IPS DF 6.9 (cell line): ENCODE measurements at regions not wholly inside any gene's neighbourhood (a gene's known extent, or its start where the extent isn't known, plus 50 kb on each side); places are given as distances from the start of the nearest gene placed in this dataset.

Experiments used
- DNase-seq: peaks from one replicate; pipeline ENCODE4 v3.0.0-alpha.2; 2013; ENCODE audit warnings: low read depth, low spot score
- H3K27ac ChIP-seq: one replicate; pipeline ENCODE4 v1.5.1; 2013; ENCODE audit warnings: low read length, control low read depth
- H3K27me3 ChIP-seq: 2 replicates; pipeline ENCODE4 v1.6.1; 2013; ENCODE audit warnings: mild to moderate bottlenecking, low read length; ENCODE audit not compliant: control insufficient read depth, insufficient read depth
- H3K36me3 ChIP-seq: 2 replicates; pipeline ENCODE4 v1.6.1; 2013; ENCODE audit warnings: low read length; ENCODE audit not compliant: control insufficient read depth, insufficient read depth
- H3K4me1 ChIP-seq: 2 replicates; pipeline ENCODE4 v1.6.1; 2013; ENCODE audit warnings: low read length; ENCODE audit not compliant: control insufficient read depth, insufficient read depth
- H3K4me3 ChIP-seq: 2 replicates; pipeline ENCODE4 v1.5.1; 2013; ENCODE audit warnings: mild to moderate bottlenecking, low read length
- H3K9me3 ChIP-seq: 2 replicates; pipeline ENCODE4 v1.6.1; 2013; ENCODE audit warnings: low read length, inconsistent platforms; ENCODE audit not compliant: control insufficient read depth, insufficient read depth
- WGBS: extraction: QIAGEN DNeasy Blood & Tissue Kit; methylation state at CpG from one replicate; pipeline ENCODE4 v1.1.7; 2013; ENCODE audit warnings: mixed read lengths, missing lambda C conversion rate; ENCODE audit not compliant: insufficient read length, insufficient coverage; 5-methylcytosine and 5-hydroxymethylcytosine counted together

DNA sequence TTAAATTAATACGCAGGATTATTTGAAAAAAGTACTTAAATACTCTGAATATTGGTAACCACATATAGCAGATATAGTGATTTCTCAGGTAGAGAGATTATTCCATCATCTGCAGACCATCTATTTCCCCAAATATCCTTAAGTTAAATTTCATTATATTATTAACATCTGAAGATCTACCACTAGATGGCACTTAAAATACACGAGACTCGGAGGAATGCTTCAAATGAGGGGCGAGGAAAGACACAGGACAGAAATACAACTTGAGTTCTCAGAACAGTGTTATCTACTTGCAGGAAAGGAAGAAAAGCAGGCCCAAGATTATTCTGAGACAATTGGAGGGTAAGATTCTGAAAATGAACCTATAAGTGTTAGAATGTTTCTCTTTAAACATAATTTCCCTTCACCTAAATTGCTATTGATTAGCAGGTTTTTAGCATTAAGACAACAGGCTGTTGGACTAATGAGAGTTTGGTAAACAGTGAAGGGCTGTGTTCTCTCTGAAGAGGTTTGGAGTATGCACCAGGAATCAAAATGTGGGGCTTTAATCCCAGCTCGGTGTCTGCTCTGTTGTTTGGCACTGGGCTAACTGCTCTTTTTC, 76.9 kb upstream of the GCFC2 start:
- no CpG with 5 or more reads among the region's 5 CpGs for WGBS
- Histone ChIP-seq H3K4me1 (no peaks in the 10 kb centered on the region; the same call in 1 of the 2 replicates), H3K27ac (no peak overlapping the region), H3K4me3 (no peak overlapping the region), H3K36me3 (no peaks in the 10 kb centered on the region), H3K9me3 (no peaks in the 10 kb centered on the region), H3K27me3 (no peaks in the 10 kb centered on the region)
- DNase-seq: peak; percentile 9

DNA sequence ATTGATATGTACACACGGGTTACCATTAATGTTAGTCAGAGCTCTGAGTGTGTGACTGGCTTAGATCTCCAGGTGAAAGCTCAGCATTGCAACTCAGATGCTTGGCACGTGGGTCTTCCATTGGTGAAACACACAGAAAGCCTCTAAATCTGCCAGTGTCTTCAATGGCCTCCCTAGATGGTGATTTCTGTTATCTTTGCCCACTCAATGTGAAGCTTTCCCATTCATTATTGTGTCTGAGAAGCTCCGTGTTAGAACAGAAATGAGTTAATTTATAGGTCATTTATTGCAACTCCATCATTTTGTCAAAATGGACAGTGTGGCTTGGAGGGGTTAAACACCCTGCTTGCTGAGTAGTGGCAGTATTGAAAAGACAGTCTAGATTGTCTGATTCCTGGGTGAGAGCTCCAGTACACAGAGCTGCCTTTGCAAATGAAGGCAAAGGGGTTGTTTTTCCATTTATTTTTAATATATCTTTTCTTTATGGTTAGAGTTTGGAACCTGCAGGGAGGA, 64.7 kb upstream of the GCFC2 start:
- no peak overlapping the region for H3K27ac ChIP-seq
- no peak for DNase-seq
- H3K36me3 ChIP-seq: no peaks in the 10 kb centered on the region
- no peaks in the 10 kb centered on the region for H3K9me3 ChIP-seq
- H3K27me3 ChIP-seq: no peaks in the 10 kb centered on the region
- peaks cover 2% of the 10 kb centered on the region; the same call in 1 of the 2 replicates for H3K4me1 ChIP-seq
- H3K4me3 ChIP-seq: no peak overlapping the region
- no CpG with 5 or more reads among the region's 3 CpGs for WGBS

DNA sequence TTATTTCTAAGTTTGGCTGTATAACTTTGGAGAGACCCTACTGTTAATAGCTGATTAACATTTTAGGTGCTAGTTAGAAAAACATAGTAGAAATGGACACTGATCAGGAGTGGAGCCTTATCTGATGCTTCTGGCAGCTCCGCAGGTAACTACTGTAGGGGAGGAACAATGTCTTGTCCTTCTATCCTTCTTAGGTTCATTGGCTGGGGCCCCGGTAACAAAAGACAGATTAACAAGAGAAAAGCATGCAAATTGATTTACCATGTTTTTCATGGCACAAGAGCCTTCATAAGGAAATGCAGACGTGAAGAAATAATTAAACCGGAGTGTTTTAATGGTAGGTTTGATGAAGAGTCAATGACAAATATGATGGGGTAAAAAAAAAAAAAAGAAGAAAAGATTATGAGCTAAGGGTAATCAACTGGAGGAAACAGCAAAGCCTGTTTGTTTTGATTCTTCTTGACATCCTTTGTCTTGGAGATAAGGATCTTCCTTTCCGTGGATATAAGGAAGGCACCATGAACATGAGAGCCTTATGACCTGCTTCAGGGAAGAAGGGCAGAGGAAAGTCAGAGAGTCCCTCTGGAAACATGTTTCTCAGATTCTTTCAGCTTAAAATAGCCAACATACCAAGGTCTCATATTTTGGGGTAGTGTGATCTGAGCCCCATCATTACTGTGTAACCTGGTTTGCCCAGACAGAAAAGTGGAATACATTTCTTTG, 62.4 kb upstream of the GCFC2 start:
- Histone ChIP-seq H3K27me3 (no peaks in the 10 kb centered on the region), H3K27ac (no peak overlapping the region), H3K9me3 (no peaks in the 10 kb centered on the region), H3K36me3 (no peaks in the 10 kb centered on the region), H3K4me3 (no peak overlapping the region), H3K4me1 (peaks cover 2% of the 10 kb centered on the region; the same call in 1 of the 2 replicates)
- DNase-seq: peak; percentile 9
- WGBS: no CpG with 5 or more reads among the region's 5 CpGs

DNA sequence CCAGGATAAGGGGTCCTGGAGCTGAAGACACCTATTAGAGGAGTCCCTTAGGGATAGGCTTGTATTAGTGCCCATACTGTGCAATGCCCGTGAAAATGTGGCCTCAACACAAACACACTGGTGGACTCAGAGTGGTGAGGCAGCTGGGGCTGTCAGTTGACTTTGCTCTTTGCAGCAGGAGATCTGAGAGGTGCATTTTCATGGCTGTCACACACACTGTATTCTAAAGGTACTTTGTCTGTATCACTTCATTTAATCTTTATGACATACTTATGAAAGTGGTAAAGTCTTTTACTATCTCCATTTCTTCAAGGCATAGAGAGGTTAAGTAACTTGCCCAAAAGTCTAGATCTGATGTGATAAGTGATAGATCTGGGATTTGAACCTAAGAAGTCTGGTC, 55.1 kb upstream of the GCFC2 start:
- no peak overlapping the region for H3K27ac ChIP-seq
- H3K36me3 ChIP-seq: no peaks in the 10 kb centered on the region
- no peaks in the 10 kb centered on the region for H3K9me3 ChIP-seq
- H3K27me3 ChIP-seq: no peaks in the 10 kb centered on the region
- no peaks in the 10 kb centered on the region for H3K4me1 ChIP-seq
- no peak overlapping the region for H3K4me3 ChIP-seq
- WGBS: no CpG with 5 or more reads among the region's 1 CpG
- DNase-seq: no peak

DNA sequence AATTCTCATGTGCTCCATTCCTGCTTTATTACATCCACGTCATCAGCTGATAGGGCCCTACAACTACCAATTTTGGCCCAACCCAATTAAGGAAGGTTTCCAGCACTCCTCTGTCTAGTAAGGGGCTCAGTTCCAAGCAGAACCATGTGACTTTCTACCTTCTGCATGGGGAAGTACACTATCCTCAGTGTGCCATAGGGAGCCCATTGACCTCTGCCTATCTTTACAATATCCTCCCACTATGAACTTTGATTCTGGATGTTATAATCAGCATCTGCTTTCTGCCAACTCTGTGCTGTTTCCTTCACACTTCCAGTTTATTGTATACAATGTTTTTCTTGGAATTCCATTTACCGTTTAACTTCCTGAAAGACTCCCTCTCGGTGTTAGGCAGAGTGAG, 53.9 kb upstream of the GCFC2 start:
- H3K4me3 ChIP-seq: no peak overlapping the region
- no CpG with 5 or more reads among the region's 3 CpGs for WGBS
- no peaks in the 10 kb centered on the region for H3K27me3 ChIP-seq
- DNase-seq: no peak
- no peaks in the 10 kb centered on the region for H3K9me3 ChIP-seq
- no peaks in the 10 kb centered on the region for H3K36me3 ChIP-seq
- no peaks in the 10 kb centered on the region for H3K4me1 ChIP-seq
- no peak overlapping the region for H3K27ac ChIP-seq
